ENCODE measurements at regions not wholly inside any gene's neighbourhood (a gene's known extent, or its start where the extent isn't known, plus 50 kb on each side); places are given as distances from the start of the nearest gene placed in this dataset.

DNA sequence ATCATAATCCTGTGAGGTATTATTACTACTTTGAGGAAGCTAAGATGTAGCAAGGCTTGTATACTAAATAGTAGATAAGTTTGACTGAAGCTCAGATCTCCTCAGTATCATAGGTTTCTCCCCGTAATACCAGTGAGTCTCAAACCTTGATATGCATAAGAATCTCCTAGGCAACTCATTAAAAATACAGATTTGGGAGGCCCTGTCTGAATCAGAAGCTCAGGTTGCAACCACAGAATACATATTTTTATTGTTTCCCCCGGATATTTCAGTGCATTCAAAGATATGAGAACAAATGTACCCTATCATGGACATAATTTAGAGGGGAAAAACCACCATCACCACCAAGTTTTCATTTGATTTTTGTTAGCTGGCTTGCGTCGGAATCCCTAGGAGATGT lies 242.1 kb upstream of the C2CD4B start:
- TF ChIP-seq, protein P1, sequence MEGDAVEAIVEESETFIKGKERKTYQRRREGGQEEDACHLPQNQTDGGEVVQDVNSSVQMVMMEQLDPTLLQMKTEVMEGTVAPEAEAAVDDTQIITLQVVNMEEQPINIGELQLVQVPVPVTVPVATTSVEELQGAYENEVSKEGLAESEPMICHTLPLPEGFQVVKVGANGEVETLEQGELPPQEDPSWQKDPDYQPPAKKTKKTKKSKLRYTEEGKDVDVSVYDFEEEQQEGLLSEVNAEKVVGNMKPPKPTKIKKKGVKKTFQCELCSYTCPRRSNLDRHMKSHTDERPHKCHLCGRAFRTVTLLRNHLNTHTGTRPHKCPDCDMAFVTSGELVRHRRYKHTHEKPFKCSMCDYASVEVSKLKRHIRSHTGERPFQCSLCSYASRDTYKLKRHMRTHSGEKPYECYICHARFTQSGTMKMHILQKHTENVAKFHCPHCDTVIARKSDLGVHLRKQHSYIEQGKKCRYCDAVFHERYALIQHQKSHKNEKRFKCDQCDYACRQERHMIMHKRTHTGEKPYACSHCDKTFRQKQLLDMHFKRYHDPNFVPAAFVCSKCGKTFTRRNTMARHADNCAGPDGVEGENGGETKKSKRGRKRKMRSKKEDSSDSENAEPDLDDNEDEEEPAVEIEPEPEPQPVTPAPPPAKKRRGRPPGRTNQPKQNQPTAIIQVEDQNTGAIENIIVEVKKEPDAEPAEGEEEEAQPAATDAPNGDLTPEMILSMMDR (IDR thresholded peaks at IDR 0.05; ENCODE audit: insufficient read depth, low read length, missing control alignments), result no peak
- no peak overlapping the region for H3K4me3 ChIP-seq (ENCODE audit: low read depth, low read length)
- CTCF ChIA-PET, result interaction anchor here (1.2 to 2.9 kb wide), 3 partner anchors 9 to 335 kb away, joined by 3 to 10 read pairs (median 6); no protein-coding TSS in a partner anchor
- POLR2A ChIA-PET, result interaction anchor here (1.7 kb wide), 1 partner anchor 16 kb away, joined by 4 read pairs; no protein-coding TSS in a partner anchor
- DNase-seq (ENCODE audit: low read depth, low spot score), result no peak

DNA sequence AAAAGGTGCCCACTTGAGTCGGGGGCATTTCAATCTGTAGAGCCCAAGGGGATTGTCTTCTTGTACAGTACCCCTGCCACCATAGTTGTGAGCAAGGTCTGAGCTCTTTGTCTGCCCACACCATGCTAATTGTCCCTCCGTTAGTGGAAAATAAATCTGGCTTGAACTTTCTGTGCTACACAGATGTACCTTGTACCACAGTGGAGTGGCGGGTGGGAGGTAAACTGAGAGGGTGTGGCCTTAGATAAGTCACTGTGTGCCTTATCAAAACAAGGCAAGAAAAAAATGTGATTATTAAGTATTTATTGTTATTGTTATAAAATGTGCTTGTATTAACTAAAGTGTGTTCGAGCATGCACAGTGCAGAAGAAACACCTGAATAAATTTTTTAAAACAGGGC lies 242.9 kb upstream of the C2CD4B start:
- H3K4me3 ChIP-seq (ENCODE audit: low read depth, low read length), result no peak overlapping the region
- CTCF ChIA-PET, result interaction anchor here (1.9 to 2.9 kb wide), 2 partner anchors 9 to 334 kb away, joined by 6 to 10 read pairs; no protein-coding TSS in a partner anchor
- POLR2A ChIA-PET, result no interaction called here
- DNase-seq (ENCODE audit: low read depth, low spot score), result no peak
- TF ChIP-seq, protein P1 (IDR thresholded peaks at IDR 0.05; ENCODE audit: insufficient read depth, low read length, missing control alignments), result no peak

DNA sequence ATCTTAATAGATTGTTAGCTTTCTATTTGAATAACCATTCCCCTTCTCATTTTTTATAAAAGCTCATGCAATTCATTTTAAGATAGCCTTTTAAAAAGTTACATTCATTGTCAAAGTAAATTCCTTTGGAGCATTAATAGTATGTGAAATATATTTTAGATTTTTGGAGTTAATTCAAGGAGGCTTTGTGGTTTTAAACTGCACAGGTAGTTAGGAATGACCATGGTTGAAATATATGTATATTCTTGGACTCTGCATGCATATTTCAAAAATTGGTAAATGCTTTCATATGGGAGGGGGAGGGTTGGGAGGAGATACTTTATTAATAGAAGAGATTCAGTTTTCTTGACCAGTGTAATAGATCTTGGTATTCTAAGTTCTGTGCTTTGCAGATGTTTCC lies 244.4 kb upstream of the C2CD4B start:
- no peak for DNase-seq (ENCODE audit: low read depth, low spot score)
- H3K4me3 ChIP-seq (ENCODE audit: low read depth, low read length), result no peak overlapping the region
- ChIA-PET POLR2A (no interaction called here), CTCF (interaction anchor here (1.0 kb wide), 1 partner anchor 250 kb away, joined by 3 read pairs; no protein-coding TSS in a partner anchor)
- TF ChIP-seq, protein P1 (IDR thresholded peaks at IDR 0.05; ENCODE audit: insufficient read depth, low read length, missing control alignments), result no peak

DNA sequence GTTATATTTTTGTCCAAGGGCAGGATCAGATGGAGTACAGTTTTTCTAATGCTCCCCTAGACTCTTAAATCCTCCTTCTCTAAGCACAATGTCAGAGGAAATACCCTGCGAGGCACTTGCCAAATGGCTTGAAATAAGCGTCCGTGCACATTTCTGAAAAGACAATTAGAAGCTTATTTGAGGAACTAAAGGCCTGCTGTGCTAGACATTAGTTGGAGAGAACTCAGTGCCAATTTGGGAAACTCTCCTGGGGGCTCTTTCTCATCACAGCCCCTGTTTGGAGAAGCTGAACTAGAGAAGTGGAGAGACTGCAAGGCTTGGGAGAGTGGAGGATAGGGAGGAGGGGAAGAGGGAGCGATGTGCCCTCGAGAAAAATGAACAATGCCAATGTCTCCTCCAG lies 247.6 kb upstream of the C2CD4B start:
- CTCF ChIA-PET, result no interaction called here

DNA sequence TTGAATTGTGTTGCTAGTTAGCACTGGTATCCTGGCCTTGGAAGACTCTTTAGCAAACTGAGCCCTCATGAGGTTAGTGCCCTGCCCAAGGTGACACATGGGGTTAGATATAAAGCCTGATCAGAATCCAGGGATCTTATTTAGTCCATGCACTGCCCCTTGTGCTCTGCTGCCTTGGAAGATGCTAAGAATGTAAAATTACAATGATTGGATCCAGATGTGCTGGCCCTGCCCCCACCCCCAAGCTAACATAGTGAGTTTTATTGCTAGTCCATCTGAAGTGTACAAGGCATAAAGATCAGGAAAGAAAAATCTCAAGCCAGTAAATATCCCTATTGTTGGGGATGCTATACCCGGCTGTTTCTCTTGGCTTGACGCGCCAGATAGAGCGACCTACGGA lies 248.1 kb upstream of the C2CD4B start:
- TF ChIP-seq, protein P1 (IDR thresholded peaks at IDR 0.05; ENCODE audit: insufficient read depth, low read length, missing control alignments), result no peak
- ChIA-PET CTCF (no interaction called here), POLR2A (interaction anchor here (0.6 kb wide), 1 partner anchor 161 kb away, joined by 4 read pairs; no protein-coding TSS in a partner anchor)
- no peak overlapping the region for H3K4me3 ChIP-seq (ENCODE audit: low read depth, low read length)
- DNase-seq (ENCODE audit: low read depth, low spot score), result no peak

More for the DNA sequence above, 247.6 kb upstream of the C2CD4B start:
- POLR2A ChIA-PET, result interaction anchor here (0.6 kb wide), 1 partner anchor 161 kb away, joined by 4 read pairs; no protein-coding TSS in a partner anchor
- TF ChIP-seq, protein P1 (IDR thresholded peaks at IDR 0.05; ENCODE audit: insufficient read depth, low read length, missing control alignments), result no peak
- no peak overlapping the region for H3K4me3 ChIP-seq (ENCODE audit: low read depth, low read length)
- no peak for DNase-seq (ENCODE audit: low read depth, low spot score)

DNA sequence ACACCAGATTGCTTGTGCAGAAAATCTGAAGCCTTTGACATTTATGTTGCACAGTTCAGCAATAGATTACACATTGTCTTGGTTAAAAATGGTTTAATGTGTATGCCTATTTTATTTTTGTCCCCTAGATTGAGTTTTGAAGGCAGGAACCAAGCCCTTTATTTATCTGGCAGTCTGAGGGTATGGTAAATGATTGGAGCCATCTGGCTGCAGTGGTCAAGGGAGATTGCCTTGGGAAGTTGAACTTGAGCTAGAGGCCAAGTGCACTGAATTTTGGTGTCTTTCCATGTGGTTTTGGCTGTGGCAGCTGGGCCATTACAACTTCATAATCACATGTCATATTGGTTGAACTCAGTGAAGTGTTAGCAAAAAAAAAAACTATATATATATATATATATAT lies 248.7 kb upstream of the C2CD4B start:
- TF ChIP-seq, protein P1 (IDR thresholded peaks at IDR 0.05; ENCODE audit: insufficient read depth, low read length, missing control alignments), result no peak
- DNase-seq (ENCODE audit: low read depth, low spot score), result no peak
- H3K4me3 ChIP-seq (ENCODE audit: low read depth, low read length), result no peak overlapping the region
- ChIA-PET CTCF (interaction anchor here (0.6 kb wide), 1 partner anchor 244 kb away, joined by 3 read pairs; no protein-coding TSS in a partner anchor), POLR2A (no interaction called here)
